ENCODE measurements at regions not wholly inside any gene's neighbourhood (a gene's known extent, or its start where the extent isn't known, plus 50 kb on each side); places are given as distances from the start of the nearest gene placed in this dataset.
"Not testable (repeated sequence)": the region's sequence is repeated elsewhere in the genome, so short reads cannot be mapped to it uniquely, and the experiment has no call there.

DNA sequence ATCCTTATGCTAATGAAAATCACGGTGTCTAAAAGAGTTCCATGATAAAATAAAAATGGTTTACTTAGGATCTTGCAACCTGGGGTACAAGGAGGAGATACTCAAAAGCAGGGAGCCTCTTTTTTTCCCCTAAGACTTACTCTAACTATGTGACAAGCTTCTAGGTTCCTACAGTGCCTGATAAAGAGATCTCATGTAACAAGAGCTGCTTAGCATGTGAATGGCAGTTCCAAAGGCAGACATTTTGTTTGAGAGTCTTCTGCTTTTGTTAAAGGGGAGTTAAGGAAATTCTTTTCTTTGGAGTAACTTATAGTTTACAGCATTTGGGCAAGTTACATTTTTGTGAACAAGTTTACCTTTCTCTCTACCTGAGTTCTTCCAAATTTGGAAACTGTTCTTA, 945.8 kb upstream of the ADGRB3 start:
- TF ChIP-seq, protein P1, sequence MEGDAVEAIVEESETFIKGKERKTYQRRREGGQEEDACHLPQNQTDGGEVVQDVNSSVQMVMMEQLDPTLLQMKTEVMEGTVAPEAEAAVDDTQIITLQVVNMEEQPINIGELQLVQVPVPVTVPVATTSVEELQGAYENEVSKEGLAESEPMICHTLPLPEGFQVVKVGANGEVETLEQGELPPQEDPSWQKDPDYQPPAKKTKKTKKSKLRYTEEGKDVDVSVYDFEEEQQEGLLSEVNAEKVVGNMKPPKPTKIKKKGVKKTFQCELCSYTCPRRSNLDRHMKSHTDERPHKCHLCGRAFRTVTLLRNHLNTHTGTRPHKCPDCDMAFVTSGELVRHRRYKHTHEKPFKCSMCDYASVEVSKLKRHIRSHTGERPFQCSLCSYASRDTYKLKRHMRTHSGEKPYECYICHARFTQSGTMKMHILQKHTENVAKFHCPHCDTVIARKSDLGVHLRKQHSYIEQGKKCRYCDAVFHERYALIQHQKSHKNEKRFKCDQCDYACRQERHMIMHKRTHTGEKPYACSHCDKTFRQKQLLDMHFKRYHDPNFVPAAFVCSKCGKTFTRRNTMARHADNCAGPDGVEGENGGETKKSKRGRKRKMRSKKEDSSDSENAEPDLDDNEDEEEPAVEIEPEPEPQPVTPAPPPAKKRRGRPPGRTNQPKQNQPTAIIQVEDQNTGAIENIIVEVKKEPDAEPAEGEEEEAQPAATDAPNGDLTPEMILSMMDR (IDR thresholded peaks at IDR 0.05; ENCODE audit: low read length, missing control alignments), result no peak
- no peak overlapping the region for H3K4me3 ChIP-seq (replicated peaks; ENCODE audit: low read depth, low read length)
- DNase-seq (ENCODE audit: low read depth), result no peak

DNA sequence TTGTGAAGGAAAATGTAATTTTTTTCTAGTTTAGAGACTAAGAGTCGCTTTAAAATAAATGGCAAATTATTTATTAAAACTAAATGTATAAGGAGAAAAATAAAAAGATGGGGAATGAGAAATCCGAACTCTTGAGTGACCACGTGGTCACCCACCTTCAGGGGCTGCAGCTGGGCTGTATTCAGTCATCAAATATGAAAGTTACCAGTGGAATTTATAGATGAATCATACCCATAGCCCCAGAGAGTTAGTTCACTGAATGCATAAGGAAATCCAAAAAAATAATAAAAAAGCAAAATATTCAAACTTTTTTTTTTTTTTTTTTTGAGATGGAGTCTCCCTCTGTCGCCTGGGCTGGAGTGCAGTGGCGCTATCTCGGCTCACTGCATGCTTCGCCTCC, 947.7 kb upstream of the ADGRB3 start:
- no peak overlapping the region for H3K4me3 ChIP-seq (replicated peaks; ENCODE audit: low read depth, low read length)
- TF ChIP-seq, protein P1 (IDR thresholded peaks at IDR 0.05; ENCODE audit: low read length, missing control alignments), result no peak
- no peak for DNase-seq (ENCODE audit: low read depth)

DNA sequence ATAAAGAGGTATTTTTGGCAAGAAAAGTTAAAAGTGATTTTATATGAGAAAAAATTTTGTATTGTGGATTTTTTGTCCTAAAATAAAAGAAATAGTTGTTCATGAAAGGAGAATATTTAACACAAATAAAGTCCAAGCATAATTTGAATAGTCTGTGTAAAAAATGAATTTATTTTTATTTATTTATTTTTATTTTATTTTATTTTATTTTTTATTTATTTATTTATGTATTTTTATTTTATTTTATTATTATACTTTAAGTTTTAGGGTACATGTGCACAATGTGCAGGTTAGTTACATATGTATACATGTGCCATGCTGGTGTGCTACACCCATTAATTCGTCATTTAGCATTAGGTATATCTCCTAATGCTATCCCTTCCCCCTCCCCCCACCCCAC, 948.9 kb upstream of the ADGRB3 start:
- H3K4me3 ChIP-seq (replicated peaks; ENCODE audit: low read depth, low read length); DNase-seq (ENCODE audit: low read depth): not testable (repeated sequence)

DNA sequence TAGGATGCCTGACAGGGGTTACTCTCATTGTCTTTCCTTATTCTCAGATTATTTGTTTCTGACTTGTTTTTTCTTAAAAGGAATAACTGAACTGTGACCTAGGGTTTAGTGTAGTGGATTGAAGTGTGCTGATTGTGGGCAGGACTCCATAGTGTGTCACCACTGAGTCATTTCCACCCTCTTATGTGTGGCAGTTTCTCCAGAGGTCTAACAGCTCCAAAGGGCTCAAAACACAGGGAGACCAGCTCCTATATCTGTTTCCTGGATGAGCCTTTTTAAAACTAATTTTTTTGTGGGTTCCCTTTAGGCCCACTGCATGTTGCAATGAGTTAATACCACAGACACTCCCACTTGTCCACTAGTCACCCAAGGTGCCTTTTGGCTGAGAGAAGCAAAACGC, 951.1 kb upstream of the ADGRB3 start:
- no peak overlapping the region for H3K4me3 ChIP-seq (replicated peaks; ENCODE audit: low read depth, low read length)
- DNase-seq (ENCODE audit: low read depth), result peak; percentile 65
- TF ChIP-seq, protein P1 (IDR thresholded peaks at IDR 0.05; ENCODE audit: low read length, missing control alignments), result no peak

DNA sequence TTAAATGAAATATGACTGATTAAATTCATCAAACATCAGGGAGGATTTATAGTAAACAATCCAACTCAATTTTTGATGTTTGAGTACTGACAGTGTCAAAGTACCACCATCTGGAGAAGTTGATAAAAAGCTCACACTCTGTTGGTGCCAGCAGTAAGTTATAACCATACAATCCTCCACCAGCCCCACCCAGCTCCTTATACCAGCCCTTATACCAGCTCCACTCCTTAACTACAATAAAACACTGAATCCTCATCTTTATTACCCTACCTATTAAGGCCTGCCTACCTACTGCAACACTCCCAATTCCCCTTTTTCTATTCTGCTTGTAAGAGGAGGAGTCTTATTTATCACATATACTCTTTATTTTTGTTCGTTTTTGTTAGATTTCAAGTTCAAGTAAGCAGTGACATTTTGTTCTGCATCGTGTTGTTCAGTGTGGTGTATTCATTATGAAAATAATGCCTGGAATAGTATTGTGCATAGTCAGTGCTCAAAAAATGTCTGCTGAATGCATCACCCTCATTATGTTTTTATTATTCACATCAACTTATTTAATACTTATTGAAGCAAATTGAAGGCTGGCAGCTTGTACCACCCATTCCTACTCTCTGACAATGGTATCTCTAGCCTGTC, 954.7 kb upstream of the ADGRB3 start:
- no peak overlapping the region for H3K4me3 ChIP-seq (replicated peaks; ENCODE audit: low read depth, low read length)
- TF ChIP-seq, protein P1 (IDR thresholded peaks at IDR 0.05; ENCODE audit: low read length, missing control alignments), result no peak
- peak; percentile 23 for DNase-seq (ENCODE audit: low read depth)

DNA sequence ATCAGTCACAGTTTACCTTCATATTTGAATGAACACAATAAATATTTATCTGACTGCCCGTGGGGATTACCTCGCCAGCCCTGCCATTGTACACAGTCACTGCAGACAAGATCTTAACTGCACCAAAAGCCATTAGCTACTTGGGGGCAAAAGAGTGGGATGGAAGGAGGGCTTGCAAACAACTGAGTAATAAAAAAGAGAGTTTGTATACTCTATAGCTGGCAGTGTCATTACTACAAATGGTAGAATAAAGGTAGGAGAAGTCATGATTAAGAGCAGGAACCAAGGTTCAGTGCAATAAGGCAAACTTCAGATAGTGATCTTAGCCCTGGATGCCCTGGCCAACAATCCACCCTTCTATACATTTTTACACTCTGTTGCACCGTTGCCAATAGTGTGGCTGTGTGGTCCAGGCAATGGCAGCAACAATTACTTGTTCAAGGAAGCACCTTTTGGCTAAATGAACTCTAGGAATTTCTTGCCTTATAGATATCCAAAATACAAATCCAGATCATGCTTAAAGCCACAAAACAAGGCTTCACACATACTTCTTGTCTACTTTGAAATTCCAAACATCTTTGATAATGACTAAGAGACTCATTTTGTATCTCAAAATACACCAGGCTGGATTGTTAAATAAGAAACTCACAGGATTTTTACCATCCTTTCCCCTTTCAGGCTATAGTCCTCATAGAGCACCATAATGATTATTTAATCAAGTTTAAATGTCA, 955.4 kb upstream of the ADGRB3 start:
- TF ChIP-seq, protein P1 (IDR thresholded peaks at IDR 0.05; ENCODE audit: low read length, missing control alignments), result no peak
- DNase-seq (ENCODE audit: low read depth), result no peak
- H3K4me3 ChIP-seq (replicated peaks; ENCODE audit: low read depth, low read length), result no peak overlapping the region

DNA sequence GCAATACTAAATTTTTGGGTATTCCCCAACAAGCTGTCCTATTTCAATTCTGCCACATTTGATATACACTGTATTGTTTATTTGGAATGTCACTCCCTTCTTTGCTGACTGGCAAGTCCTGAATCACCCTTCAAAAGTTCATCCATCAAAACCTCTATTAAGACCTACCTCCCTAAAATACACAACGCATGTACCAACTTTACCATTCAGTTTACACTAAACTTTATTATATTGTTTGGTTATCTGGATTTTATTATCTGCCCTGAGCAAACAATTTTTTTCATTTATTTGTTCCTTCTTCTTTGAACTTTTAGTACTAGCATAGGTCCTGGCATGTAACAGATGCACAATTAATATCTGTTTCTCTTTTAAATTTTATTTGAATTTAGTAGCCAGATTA, 958.2 kb upstream of the ADGRB3 start:
- TF ChIP-seq, protein P1 (IDR thresholded peaks at IDR 0.05; ENCODE audit: low read length, missing control alignments), result no peak
- no peak for DNase-seq (ENCODE audit: low read depth)
- H3K4me3 ChIP-seq (replicated peaks; ENCODE audit: low read depth, low read length), result no peak overlapping the region

Data from fibroblast of pulmonary artery (primary cell).